ENCODE measurements at regions not wholly inside any gene's neighbourhood (a gene's known extent, or its start where the extent isn't known, plus 50 kb on each side); places are given as distances from the start of the nearest gene placed in this dataset.

DNA sequence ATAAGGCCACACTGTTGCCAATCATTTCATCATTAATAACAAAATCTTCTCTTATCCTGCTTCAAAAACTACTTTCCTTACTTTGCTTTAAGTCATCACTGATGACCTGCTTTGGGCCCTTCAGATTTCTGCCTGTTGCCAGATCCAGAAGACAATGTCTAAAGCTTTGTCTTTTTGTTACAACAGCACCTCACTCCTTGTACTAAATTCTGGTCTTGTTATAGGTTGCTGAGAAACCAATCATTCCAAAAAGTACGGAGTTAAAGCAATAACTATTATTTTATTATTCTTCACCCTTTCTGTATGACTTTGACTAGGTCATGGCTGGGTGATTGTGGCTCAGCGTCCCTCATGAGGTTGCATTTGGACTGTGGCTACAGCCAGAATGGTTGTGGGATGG is 633.5 kb downstream of the PTPRU start:
- DNase-seq: no peak
- Histone ChIP-seq H3K4me1 (ENCODE audit: insufficient read depth) (no peaks in the 10 kb centered on the region), H3K4me3 (no peak overlapping the region), H3K27ac (no peak overlapping the region), H3K9me3 (no peaks in the 10 kb centered on the region), H3K27me3 (no peaks in the 10 kb centered on the region), H3K36me3 (no peaks in the 10 kb centered on the region)
- WGBS, 3 donors: 69 to 92% (median 83%) methylated on average over 2 of the region's 2 CpGs
- TF ChIP-seq EP300 (IDR thresholded peaks at IDR 0.05): no peak
- TF ChIP-seq POLR2A (IDR thresholded peaks at IDR 0.05): no peak
- TF ChIP-seq CTCF (IDR thresholded peaks at IDR 0.05): no peak
- intact Hi-C loops (cut with DNase I): no loop called here

DNA sequence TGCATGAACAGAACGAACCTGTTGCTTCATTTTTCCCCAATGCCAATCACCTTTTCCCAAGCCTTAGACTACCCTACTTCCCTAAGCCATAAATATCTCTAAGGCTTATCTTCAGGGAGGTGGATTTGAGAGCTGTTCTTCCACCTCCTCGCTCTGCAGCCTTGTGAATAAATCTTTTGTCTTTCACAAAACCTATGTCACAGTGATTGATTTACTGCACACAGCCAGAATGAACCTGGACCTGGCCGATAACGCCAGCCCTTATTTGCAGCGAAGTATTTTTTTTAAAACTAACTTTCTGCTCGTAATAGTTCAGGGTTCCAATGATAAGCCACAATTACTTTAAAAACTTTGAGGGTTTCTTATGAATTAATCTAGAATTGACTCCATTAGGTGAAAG is 632.6 kb downstream of the PTPRU start:
- TF ChIP-seq POLR2A (IDR thresholded peaks at IDR 0.05) (no peak), EP300 (IDR thresholded peaks at IDR 0.05) (no peak), CTCF (IDR thresholded peaks at IDR 0.05) (no peak)
- Histone ChIP-seq H3K9me3 (no peaks in the 10 kb centered on the region), H3K4me1 (ENCODE audit: insufficient read depth) (no peaks in the 10 kb centered on the region), H3K27me3 (no peaks in the 10 kb centered on the region), H3K36me3 (no peaks in the 10 kb centered on the region), H3K27ac (no peak overlapping the region), H3K4me3 (no peak overlapping the region)
- intact Hi-C loops (cut with DNase I): no loop called here
- DNase-seq: no peak
- 53 to 64% (median 57%) methylated on average over 6 of the region's 6 CpGs for WGBS, 3 donors

DNA sequence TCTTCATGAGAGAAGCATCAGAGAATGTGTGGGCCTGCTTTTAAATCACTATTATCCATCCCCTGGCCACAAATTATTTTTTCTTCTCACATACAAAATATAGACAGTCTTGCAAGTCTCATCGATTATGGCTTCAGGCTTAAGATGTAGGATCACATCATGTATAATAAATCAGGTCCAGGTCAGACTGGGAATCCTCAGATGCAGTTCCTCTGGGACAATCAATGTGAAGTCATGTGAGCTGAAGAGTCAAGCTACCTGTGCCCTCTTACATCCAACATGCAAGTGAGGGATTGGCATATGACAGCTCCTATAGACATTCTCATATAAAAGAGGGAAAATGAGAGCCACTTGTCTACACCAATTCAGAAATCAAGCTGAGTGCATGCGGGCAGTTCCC is 631.8 kb downstream of the PTPRU start:
- Histone ChIP-seq H3K4me3 (no peak overlapping the region), H3K4me1 (ENCODE audit: insufficient read depth) (no peaks in the 10 kb centered on the region), H3K27ac (no peak overlapping the region), H3K36me3 (no peaks in the 10 kb centered on the region), H3K9me3 (no peaks in the 10 kb centered on the region), H3K27me3 (no peaks in the 10 kb centered on the region)
- no peak for TF ChIP-seq CTCF (IDR thresholded peaks at IDR 0.05)
- intact Hi-C loops (cut with DNase I): no loop called here
- 74 to 84% (median 81%) methylated on average over 2 of the region's 2 CpGs for WGBS, 3 donors
- no peak for DNase-seq

DNA sequence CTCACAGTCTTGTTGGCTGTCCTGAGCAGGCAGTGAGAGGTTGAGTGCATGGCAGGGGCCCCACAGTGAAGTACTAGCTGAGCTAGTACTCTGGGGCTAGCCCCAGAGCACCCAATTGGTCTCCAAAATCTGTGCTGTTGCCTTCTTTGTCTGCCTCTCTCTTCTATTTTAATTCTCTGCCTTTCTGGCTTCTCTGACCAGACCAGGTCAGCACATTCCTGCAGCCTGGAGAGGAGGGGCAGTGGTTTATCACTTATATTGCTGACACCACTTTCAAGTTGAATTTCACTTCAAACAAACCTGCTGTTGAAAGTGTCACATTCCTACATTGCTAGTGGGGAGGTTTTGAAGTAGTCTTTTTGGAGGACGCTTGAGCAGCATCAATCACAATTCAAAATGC is 628.7 kb downstream of the PTPRU start:
- H3K36me3 ChIP-seq: no peaks in the 10 kb centered on the region
- 6 to 24% (median 10%) methylated on average over 1 of the region's 1 CpG for WGBS, 3 donors
- TF ChIP-seq EP300 (IDR thresholded peaks at IDR 0.05): no peak
- TF ChIP-seq CTCF (IDR thresholded peaks at IDR 0.05): no peak
- no peak for TF ChIP-seq POLR2A (IDR thresholded peaks at IDR 0.05)
- no peaks in the 10 kb centered on the region for H3K4me1 ChIP-seq (ENCODE audit: insufficient read depth)
- DNase-seq: no peak
- H3K27me3 ChIP-seq: no peaks in the 10 kb centered on the region
- peaks cover 0 to 10% of the 10 kb centered on the region in 2 donors for H3K9me3 ChIP-seq
- no peak overlapping the region for H3K27ac ChIP-seq
- intact Hi-C loops (cut with DNase I): no loop called here
- no peak overlapping the region for H3K4me3 ChIP-seq

All from ovary (tissue), 7 donors.